IMR-90 (cell line): ENCODE measurements at regions not wholly inside any gene's neighbourhood (a gene's known extent, or its start where the extent isn't known, plus 50 kb on each side); places are given as distances from the start of the nearest gene placed in this dataset.

Experiments
- ATAC-seq: fragments of 200-7000 bp; cut with Tn5 transposase; 2 replicates; pipeline ENCODE4 v1.9.1; 2020; ENCODE audit warnings: low read depth, mild to moderate bottlenecking, moderate library complexity
- BruUV-seq: library from RNA; stranded (reverse); fragments of 400-500 nt; replicated peaks from 2 replicates; lab custom pipeline; 2021; lab: Mats Ljungman, UMichigan
- CTCF ChIA-PET: fragments of 300-600 bp; formaldehyde crosslinking; extraction: SDS; loops from one replicate; lab custom pipeline; 2021; ENCODE audit warnings: antibody characterized with exemption; lab: Yijun Ruan, JAX
- POLR2A ChIA-PET: fragments of 300-600 bp; sonication (Branson Sonifier 250); formaldehyde crosslinking; loops from one replicate; lab custom pipeline; 2022; ENCODE audit warnings: antibody characterized with exemption; ENCODE audit not compliant: unreplicated experiment; lab: Charles Lee
- DNase-seq: peaks from one replicate; pipeline ENCODE4 v3.0.0; 2013
- H2AFZ ChIP-seq: replicated peaks from 2 replicates; pipeline ENCODE3; 2013; ENCODE audit warnings: low read length, mild to moderate bottlenecking; ENCODE audit not compliant: poor library complexity
- H2AK5ac ChIP-seq: 2 replicates; pipeline ENCODE4 v1.6.1; 2013; ENCODE audit warnings: low read depth, low read length, inconsistent platforms
- H2AK9ac ChIP-seq: replicated peaks from 2 replicates; pipeline ENCODE3; 2013; ENCODE audit warnings: mild to moderate bottlenecking, low read depth, low read length, moderate library complexity; ENCODE audit not compliant: poor library complexity
- H2BK120ac ChIP-seq: 2 replicates; pipeline ENCODE4 v1.6.1; 2013; ENCODE audit warnings: low read depth, low read length, inconsistent platforms
- H2BK15ac ChIP-seq: 3 replicates; pipeline ENCODE4 v1.6.1; 2013; ENCODE audit warnings: low read depth, low read length, inconsistent platforms
- H2BK20ac ChIP-seq: 2 replicates; pipeline ENCODE4 v1.6.1; 2013; ENCODE audit warnings: low read depth, mild to moderate bottlenecking, inconsistent platforms, low read length, moderate library complexity
- H2BK5ac ChIP-seq: 2 replicates; pipeline ENCODE4 v1.6.1; 2013; ENCODE audit warnings: mild to moderate bottlenecking, low read depth, low read length, inconsistent platforms; ENCODE audit not compliant: poor library complexity, severe bottlenecking
- H3K14ac ChIP-seq: replicated peaks from 2 replicates; pipeline ENCODE4 v1.6.1; 2013; ENCODE audit warnings: low read depth, low read length, inconsistent platforms
- H3K18ac ChIP-seq: 2 replicates; pipeline ENCODE4 v1.6.1; 2013; ENCODE audit warnings: low read depth, low read length, control low read depth
- H3K23ac ChIP-seq: 2 replicates; pipeline ENCODE4 v1.6.1; 2013; ENCODE audit warnings: low read depth, low read length, inconsistent platforms
- H3K27ac ChIP-seq: 2 replicates; pipeline ENCODE4 v1.5.1; 2013; ENCODE audit warnings: mild to moderate bottlenecking, control low read depth, low read length; ENCODE audit not compliant: insufficient read depth
- H3K27me3 ChIP-seq: 2 replicates; pipeline ENCODE4 v1.6.1; 2013; ENCODE audit warnings: low read length; ENCODE audit not compliant: control insufficient read depth, insufficient read depth
- H3K36me3 ChIP-seq: 2 replicates; pipeline ENCODE4 v1.6.1; 2013; ENCODE audit warnings: low read length, mixed read lengths; ENCODE audit not compliant: control insufficient read depth, insufficient read depth
- H3K4ac ChIP-seq: 2 replicates; pipeline ENCODE4 v1.6.1; 2013; ENCODE audit warnings: low read depth, low read length, inconsistent platforms
- H3K4me1 ChIP-seq: 2 replicates; pipeline ENCODE4 v1.6.1; 2013; ENCODE audit warnings: low read length, mixed read lengths; ENCODE audit not compliant: control insufficient read depth, insufficient read depth
- H3K4me2 ChIP-seq: 2 replicates; pipeline ENCODE4 v1.6.1; 2013; ENCODE audit warnings: low read depth, mild to moderate bottlenecking, control low read depth, low read length, moderate library complexity
- H3K4me3 ChIP-seq: 2 replicates; pipeline ENCODE4 v1.5.1; 2013; ENCODE audit warnings: low read depth, mild to moderate bottlenecking, control low read depth, low read length, moderate library complexity; ENCODE audit not compliant: insufficient read depth
- H3K56ac ChIP-seq: 2 replicates; pipeline ENCODE4 v1.6.1; 2013; ENCODE audit warnings: low read length, inconsistent platforms; ENCODE audit not compliant: insufficient read depth; ENCODE audit errors: extremely low read depth
- H3K79me1 ChIP-seq, 2 experiments: 2 replicates each; pipeline ENCODE4 v1.6.1; 2013; ENCODE audit warnings: low read length in 2 of 2, inconsistent platforms in 1 of 2, low read depth in 1 of 2
- H3K9ac ChIP-seq: 2 replicates; pipeline ENCODE4 v1.6.1; 2013; ENCODE audit warnings: low read depth, low read length, control low read depth
- H3K9me1 ChIP-seq: 2 replicates; pipeline ENCODE4 v1.6.1; 2013; ENCODE audit warnings: low read length, inconsistent platforms; ENCODE audit not compliant: insufficient read depth
- H3K9me3 ChIP-seq: 2 replicates; pipeline ENCODE4 v1.6.1; 2013; ENCODE audit warnings: low read length; ENCODE audit not compliant: control insufficient read depth, insufficient read depth
- H4K20me1 ChIP-seq: 2 replicates; pipeline ENCODE4 v1.6.1; 2013; ENCODE audit warnings: low read length, inconsistent platforms; ENCODE audit not compliant: insufficient read depth
- H4K5ac ChIP-seq: 2 replicates; pipeline ENCODE4 v1.6.1; 2013; ENCODE audit warnings: mild to moderate bottlenecking, low read depth, low read length, control low read depth
- H4K8ac ChIP-seq, 2 experiments: 2 replicates each; pipeline ENCODE4 v1.6.1; 2013; ENCODE audit warnings: low read depth in 2 of 2, low read length in 2 of 2, control low read depth in 1 of 2, inconsistent platforms in 1 of 2
- H4K91ac ChIP-seq: 2 replicates; pipeline ENCODE4 v1.6.1; 2013; ENCODE audit warnings: low read depth, low read length, inconsistent platforms; ENCODE audit not compliant: insufficient read depth
- ELK1 ChIP-seq: fragments of 150-350 bp; IDR thresholded peaks from 2 replicates; pipeline ENCODE4 v1.6.1; 2016; ENCODE audit warnings: low read depth, mild to moderate bottlenecking, low read length, moderate library complexity, borderline replicate concordance
- WGBS, 2 experiments: methylation state at CpG; one replicate each; pipeline versions ENCODE4 v1.1.5 to v1.1.7; 2013; ENCODE audit warnings: missing lambda C conversion rate in 2 of 2; ENCODE audit not compliant: insufficient read length in 1 of 2; ENCODE audit errors: extremely low coverage in 2 of 2; 5-methylcytosine and 5-hydroxymethylcytosine counted together
- dilution Hi-C: fragments of 300-500 bp; cut with HindIII; formaldehyde crosslinking; loops from one replicate; pipeline ENCODE4 v1.14.3; 2018; ENCODE audit warnings: low sequenced_read_pairs; ENCODE audit not compliant: unreplicated experiment
- in situ Hi-C: fragments of 300-500 bp; cut with MboI; formaldehyde crosslinking; loops from 3 replicates; pipeline ENCODE4 v1.14.3; 2019; ENCODE audit warnings: low sequenced_read_pairs, inconsistent platforms, mixed read lengths
- intact Hi-C: fragments of 100-400 bp; cut with micrococcal nuclease; formaldehyde crosslinking; loops from 2 replicates; pipeline ENCODE4 v1.10.0; 2022

GRCh38 chr3:106403371-106404145 is 534.7 kb upstream of the CBLB start:
- Histone ChIP-seq H3K18ac (no peak overlapping the region), H3K9me3 (no peaks in the 10 kb centered on the region), H4K8ac (no peak overlapping the region), H3K23ac (no peak overlapping the region), H3K4ac (no peak overlapping the region), H3K79me1 (no peaks in the 10 kb centered on the region), H4K5ac (no peak overlapping the region), H3K36me3 (no peaks in the 10 kb centered on the region), H2BK5ac (no peak overlapping the region), H3K4me3 (no peak overlapping the region), H4K91ac (no peak overlapping the region), H3K14ac (no peak overlapping the region), H3K56ac (no peak overlapping the region), H3K27me3 (no peaks in the 10 kb centered on the region), H3K9ac (no peak overlapping the region), H2BK15ac (no peak overlapping the region), H3K4me2 (no peak overlapping the region), H2AFZ (no peak overlapping the region), H3K27ac (no peak overlapping the region), H3K4me1 (peaks cover 4% of the 10 kb centered on the region; the same call in 1 of the 2 replicates), H4K20me1 (no peaks in the 10 kb centered on the region), H3K9me1 (no peaks in the 10 kb centered on the region), H2BK20ac (no peak overlapping the region), H2BK120ac (no peak overlapping the region), H2AK5ac (no peak overlapping the region), H2AK9ac (no peak overlapping the region)
- in situ Hi-C loops: no loop called here
- intact Hi-C loops: no loop called here
- ATAC-seq (no peak), DNase-seq (no peak)
- no peak for TF ChIP-seq ELK1
- ChIA-PET CTCF (no interaction called here), POLR2A (no interaction called here)
- WGBS, 2 experiments: no CpG with 5 or more reads among the region's 7 CpGs
- no TSS peak for BruUV-seq
- dilution Hi-C loops: no loop called here
